Trophoblast cell (in vitro differentiated cells and primary cell): ENCODE measurements at regions not wholly inside any gene's neighbourhood (a gene's known extent, or its start where the extent isn't known, plus 50 kb on each side); places are given as distances from the start of the nearest gene placed in this dataset.

Source experiments
- DNase-seq, 2 donors: peaks; one replicate each; pipeline ENCODE4 v3.0.0-alpha.2; 2016
- H2AFZ ChIP-seq: 2 replicates; pipeline ENCODE4 v1.6.1; 2013; ENCODE audit warnings: low read length, moderate library complexity, mild to moderate bottlenecking; ENCODE audit not compliant: insufficient read depth, poor library complexity
- H2AK5ac ChIP-seq: 2 replicates; pipeline ENCODE4 v1.6.1; 2013; ENCODE audit warnings: mild to moderate bottlenecking, low read length
- H2BK120ac ChIP-seq: 2 replicates; pipeline ENCODE4 v1.6.1; 2013; ENCODE audit warnings: low read length, mild to moderate bottlenecking, moderate library complexity; ENCODE audit not compliant: insufficient read depth, poor library complexity
- H2BK12ac ChIP-seq: 2 replicates; pipeline ENCODE4 v1.6.1; 2013; ENCODE audit warnings: mild to moderate bottlenecking, low read length, moderate library complexity
- H2BK5ac ChIP-seq: 2 replicates; pipeline ENCODE4 v1.6.1; 2013; ENCODE audit warnings: low read length, low read depth, moderate library complexity, mild to moderate bottlenecking; ENCODE audit not compliant: poor library complexity
- H3K14ac ChIP-seq: 2 replicates; pipeline ENCODE4 v1.6.1; 2013; ENCODE audit warnings: mild to moderate bottlenecking, low read length
- H3K18ac ChIP-seq: 2 replicates; pipeline ENCODE4 v1.6.1; 2013; ENCODE audit warnings: mild to moderate bottlenecking, low read length
- H3K23ac ChIP-seq: 2 replicates; pipeline ENCODE4 v1.6.1; 2013; ENCODE audit warnings: low read length
- H3K27ac ChIP-seq: 2 replicates; pipeline ENCODE4 v1.5.1; 2013; ENCODE audit warnings: low read depth, mild to moderate bottlenecking, inconsistent platforms, low read length, moderate library complexity
- H3K27me3 ChIP-seq: 2 replicates; pipeline ENCODE4 v1.6.1; 2013; ENCODE audit warnings: inconsistent platforms, mild to moderate bottlenecking, low read length, moderate library complexity; ENCODE audit not compliant: insufficient read depth
- H3K36me3 ChIP-seq, 2 experiments: 1 replicate in 1 of 2; 2 replicates in 1 of 2; pipeline ENCODE4 v1.6.1; 2013; ENCODE audit warnings: low read length in 2 of 2, mild to moderate bottlenecking in 2 of 2, moderate library complexity in 1 of 2; ENCODE audit not compliant: insufficient read depth in 2 of 2, control insufficient read depth in 1 of 2
- H3K4ac ChIP-seq: 2 replicates; pipeline ENCODE4 v1.6.1; 2013; ENCODE audit warnings: low read depth, mild to moderate bottlenecking, low read length, moderate library complexity
- H3K4me1 ChIP-seq, 2 experiments: 1 replicate in 1 of 2; 2 replicates in 1 of 2; pipeline ENCODE4 v1.6.1; 2013; ENCODE audit warnings: low read length in 2 of 2, mild to moderate bottlenecking in 2 of 2, moderate library complexity in 1 of 2; ENCODE audit not compliant: insufficient read depth in 2 of 2, control insufficient read depth in 1 of 2
- H3K4me2 ChIP-seq: 2 replicates; pipeline ENCODE4 v1.6.1; 2013; ENCODE audit warnings: inconsistent platforms, mild to moderate bottlenecking, low read length, moderate library complexity
- H3K4me3 ChIP-seq: 2 replicates; pipeline ENCODE4 v1.5.1; 2013; ENCODE audit warnings: mild to moderate bottlenecking, low read depth, low read length, inconsistent platforms
- H3K79me1 ChIP-seq: one replicate; pipeline ENCODE4 v1.6.1; 2013; ENCODE audit warnings: low read length
- H3K79me2 ChIP-seq: 2 replicates; pipeline ENCODE4 v1.6.1; 2013; ENCODE audit warnings: low read length, mild to moderate bottlenecking; ENCODE audit not compliant: control insufficient read depth, insufficient read depth, poor library complexity
- H3K9ac ChIP-seq: 2 replicates; pipeline ENCODE4 v1.6.1; 2013; ENCODE audit warnings: mild to moderate bottlenecking, low read length
- H3K9me3 ChIP-seq: 2 replicates; pipeline ENCODE4 v1.6.1; 2013; ENCODE audit warnings: low read depth, mild to moderate bottlenecking, control low read depth, inconsistent platforms, low read length; ENCODE audit not compliant: insufficient read depth
- H4K12ac ChIP-seq: 2 replicates; pipeline ENCODE4 v1.6.1; 2013; ENCODE audit warnings: low read depth, mild to moderate bottlenecking, low read length, moderate library complexity
- H4K8ac ChIP-seq: 2 replicates; pipeline ENCODE4 v1.6.1; 2013; ENCODE audit warnings: low read depth, mild to moderate bottlenecking, low read length, moderate library complexity
- H4K91ac ChIP-seq: one replicate; pipeline ENCODE4 v1.6.1; 2013; ENCODE audit warnings: low read depth, mild to moderate bottlenecking, low read length, moderate library complexity
- WGBS: extraction: QIAGEN DNeasy Blood & Tissue Kit; methylation state at CpG from one replicate; pipeline ENCODE4 v1.1.7; 2013; ENCODE audit warnings: missing lambda C conversion rate; ENCODE audit not compliant: insufficient read length, insufficient coverage; ENCODE audit errors: extremely low coverage; 5-methylcytosine and 5-hydroxymethylcytosine counted together

DNA sequence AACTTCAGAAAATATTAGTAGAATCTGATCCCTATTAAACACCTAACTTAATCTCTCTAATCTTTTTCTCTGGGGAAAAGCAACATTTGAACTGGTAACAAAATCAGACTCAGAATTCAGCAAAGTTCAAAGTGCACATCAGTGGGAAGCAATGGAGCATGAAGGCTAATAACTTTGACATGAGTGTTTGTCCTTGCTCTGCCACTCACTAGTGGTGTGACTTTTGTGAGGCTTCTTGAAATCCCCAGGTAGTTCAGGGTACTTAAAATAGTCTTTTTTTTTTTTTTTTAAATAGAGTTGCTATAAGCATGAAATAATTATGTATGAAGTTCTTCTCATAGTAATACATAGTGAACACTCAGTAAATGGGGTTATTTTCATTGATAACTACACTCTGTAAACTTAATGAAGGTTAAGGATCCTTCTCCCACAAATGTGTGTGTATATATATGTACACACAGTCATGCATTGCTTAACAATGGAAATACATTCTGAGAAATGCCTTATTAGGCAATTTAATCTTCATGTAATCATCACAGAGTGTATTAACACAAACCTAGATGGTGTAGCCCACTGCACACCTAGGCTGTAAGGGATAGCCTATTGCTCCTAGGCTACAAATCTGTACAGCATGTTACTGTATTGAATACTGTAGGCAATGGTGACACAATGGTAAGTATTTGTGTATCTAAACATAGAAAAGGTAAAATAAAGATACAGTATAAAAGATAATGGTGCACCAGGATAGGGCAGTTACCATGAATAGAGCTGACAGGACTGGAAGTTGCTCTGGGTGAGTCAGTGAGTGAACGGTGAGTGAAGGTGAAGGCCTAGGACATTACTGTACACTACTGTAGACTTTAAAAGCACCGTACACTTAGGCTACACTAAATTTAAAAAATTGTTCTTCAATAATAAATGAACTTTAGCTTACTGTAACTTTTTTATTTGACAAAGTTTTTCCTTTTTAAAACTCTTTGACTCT lies 73.3 kb upstream of the HMHB1 start:
- WGBS: no CpG with 5 or more reads among the region's 2 CpGs
- H2BK12ac ChIP-seq: no peak overlapping the region
- H4K8ac ChIP-seq: no peak overlapping the region
- H4K12ac ChIP-seq: no peak overlapping the region
- no peaks in the 10 kb centered on the region for H3K4me1 ChIP-seq
- no peak overlapping the region for H3K23ac ChIP-seq
- no peak overlapping the region for H3K4me3 ChIP-seq
- H3K27me3 ChIP-seq: no peaks in the 10 kb centered on the region
- no peak overlapping the region for H3K18ac ChIP-seq
- no peak overlapping the region for H3K4ac ChIP-seq
- H3K27ac ChIP-seq: no peak overlapping the region
- no peak overlapping the region for H2AFZ ChIP-seq
- no peak overlapping the region for H4K91ac ChIP-seq
- no peak overlapping the region for H2BK5ac ChIP-seq
- H2BK120ac ChIP-seq: no peak overlapping the region
- no peaks in the 10 kb centered on the region for H3K79me2 ChIP-seq
- no peaks in the 10 kb centered on the region for H3K9me3 ChIP-seq
- no peaks in the 10 kb centered on the region for H3K79me1 ChIP-seq
- H3K36me3 ChIP-seq: no peaks in the 10 kb centered on the region
- no peak for DNase-seq
- H2AK5ac ChIP-seq: no peak overlapping the region
- H3K9ac ChIP-seq: no peak overlapping the region
- H3K4me2 ChIP-seq: no peak overlapping the region
- no peak overlapping the region for H3K14ac ChIP-seq

DNA sequence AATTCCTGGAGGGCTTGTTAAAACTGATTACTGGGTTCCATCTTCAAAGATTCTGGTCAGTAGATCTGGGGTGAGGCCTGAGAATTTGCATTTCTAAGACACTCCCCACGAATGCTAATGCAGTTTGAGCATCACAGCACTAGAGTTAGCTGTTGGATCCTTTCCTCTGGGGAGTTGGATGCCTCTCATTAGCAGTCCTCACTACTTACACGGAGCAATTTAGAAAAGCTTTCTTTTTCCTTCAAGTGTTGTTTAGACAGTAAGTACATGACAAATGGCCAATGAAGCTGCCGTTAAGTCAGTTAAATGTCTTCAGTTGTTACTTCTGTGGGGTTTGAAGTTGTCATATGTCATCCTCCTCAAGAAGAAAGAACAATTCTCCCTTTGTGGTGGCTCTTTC lies 74.9 kb upstream of the HMHB1 start:
- no peaks in the 10 kb centered on the region for H3K36me3 ChIP-seq
- no peak overlapping the region for H3K27ac ChIP-seq
- H3K4me2 ChIP-seq: no peak overlapping the region
- H3K14ac ChIP-seq: no peak overlapping the region
- no peak overlapping the region for H3K4ac ChIP-seq
- no peak overlapping the region for H3K9ac ChIP-seq
- no peak overlapping the region for H4K8ac ChIP-seq
- H3K23ac ChIP-seq: no peak overlapping the region
- H3K9me3 ChIP-seq: no peaks in the 10 kb centered on the region
- no peak overlapping the region for H2BK120ac ChIP-seq
- no peaks in the 10 kb centered on the region for H3K27me3 ChIP-seq
- no peak overlapping the region for H4K91ac ChIP-seq
- no peak for DNase-seq
- H3K79me2 ChIP-seq: no peaks in the 10 kb centered on the region
- H3K4me1 ChIP-seq: no peaks in the 10 kb centered on the region
- H3K18ac ChIP-seq: no peak overlapping the region
- no CpG with 5 or more reads among the region's 3 CpGs for WGBS
- no peak overlapping the region for H2BK12ac ChIP-seq
- H3K79me1 ChIP-seq: no peaks in the 10 kb centered on the region
- H4K12ac ChIP-seq: no peak overlapping the region
- no peak overlapping the region for H2AFZ ChIP-seq
- H2BK5ac ChIP-seq: no peak overlapping the region
- no peak overlapping the region for H3K4me3 ChIP-seq
- no peak overlapping the region for H2AK5ac ChIP-seq

DNA sequence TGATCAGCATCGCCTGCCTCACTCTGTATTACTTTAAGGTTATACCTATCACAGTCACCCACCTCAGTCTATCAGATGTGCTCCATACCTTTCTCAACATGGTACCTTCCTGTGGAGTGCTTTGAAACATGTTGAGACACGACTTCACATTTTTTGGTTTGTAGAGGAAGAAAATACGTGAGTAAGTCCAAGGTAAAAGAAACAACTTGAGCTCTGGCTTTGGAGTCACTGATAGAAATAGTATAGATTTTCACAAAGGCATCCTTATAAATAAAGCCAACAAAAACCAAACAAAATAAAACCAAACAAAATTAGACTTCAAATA lies 77.5 kb upstream of the HMHB1 start:
- no peak overlapping the region for H3K27ac ChIP-seq
- H2AK5ac ChIP-seq: no peak overlapping the region
- H4K91ac ChIP-seq: no peak overlapping the region
- H3K4me2 ChIP-seq: no peak overlapping the region
- no peak for DNase-seq
- no peak overlapping the region for H2AFZ ChIP-seq
- H2BK120ac ChIP-seq: no peak overlapping the region
- H2BK5ac ChIP-seq: no peak overlapping the region
- H3K4me1 ChIP-seq: no peaks in the 10 kb centered on the region
- no peak overlapping the region for H3K4me3 ChIP-seq
- no peak overlapping the region for H4K12ac ChIP-seq
- no peak overlapping the region for H3K9ac ChIP-seq
- H3K14ac ChIP-seq: no peak overlapping the region
- H3K18ac ChIP-seq: no peak overlapping the region
- no peak overlapping the region for H3K23ac ChIP-seq
- H3K9me3 ChIP-seq: no peaks in the 10 kb centered on the region
- no peaks in the 10 kb centered on the region for H3K79me2 ChIP-seq
- no peak overlapping the region for H2BK12ac ChIP-seq
- WGBS: no CpG with 5 or more reads among the region's 3 CpGs
- no peak overlapping the region for H3K4ac ChIP-seq
- no peaks in the 10 kb centered on the region for H3K27me3 ChIP-seq
- no peaks in the 10 kb centered on the region for H3K36me3 ChIP-seq
- no peak overlapping the region for H4K8ac ChIP-seq
- no peaks in the 10 kb centered on the region for H3K79me1 ChIP-seq

DNA sequence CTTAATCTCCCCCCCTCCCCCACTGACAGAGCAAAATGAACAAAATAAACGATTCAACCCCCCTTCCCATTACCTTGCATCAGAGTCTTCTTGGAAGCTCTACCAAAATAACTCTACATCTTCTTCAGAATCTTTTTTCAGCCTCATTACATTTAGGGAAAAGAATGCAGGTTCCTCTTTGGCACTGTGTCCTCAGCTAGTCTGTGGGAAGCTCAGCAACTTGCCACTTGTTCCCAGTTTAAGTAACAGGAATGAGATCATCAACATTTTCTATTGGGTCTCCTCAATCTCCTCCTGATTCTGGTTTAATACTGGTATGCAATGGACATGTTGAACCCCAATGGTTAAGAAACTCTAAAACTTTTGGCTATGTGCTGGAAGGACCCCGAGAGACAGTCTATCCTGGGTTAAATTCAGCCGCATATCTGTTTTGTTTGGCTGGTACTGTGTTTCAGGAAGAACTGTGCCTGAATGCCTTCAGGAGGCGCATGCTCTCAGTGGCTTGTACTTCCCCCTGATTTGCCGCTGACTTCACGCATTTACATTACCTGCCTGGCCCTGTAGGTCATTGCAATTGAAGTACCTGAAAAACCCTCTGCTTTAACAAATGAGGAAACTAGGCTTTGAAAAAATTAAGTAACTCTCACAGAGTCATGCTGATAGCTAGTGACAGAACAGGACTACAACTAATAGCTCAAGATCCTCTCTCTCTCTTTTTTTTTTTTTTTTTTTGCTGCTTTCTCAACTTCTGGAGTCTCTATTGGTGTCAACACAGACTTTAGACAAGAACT lies 78.1 kb upstream of the HMHB1 start:
- Histone ChIP-seq H3K4ac (no peak overlapping the region), H4K91ac (no peak overlapping the region), H2BK120ac (no peak overlapping the region)

More for the DNA sequence above, 78.1 kb upstream of the HMHB1 start:
- WGBS: 100% methylated on average over 1 of the region's 6 CpGs
- H3K9ac ChIP-seq: no peak overlapping the region
- no peak overlapping the region for H2BK5ac ChIP-seq
- no peak overlapping the region for H2AK5ac ChIP-seq
- H3K4me2 ChIP-seq: no peak overlapping the region
- no peak overlapping the region for H2BK12ac ChIP-seq
- H4K12ac ChIP-seq: no peak overlapping the region
- H3K79me1 ChIP-seq: no peaks in the 10 kb centered on the region
- no peaks in the 10 kb centered on the region for H3K79me2 ChIP-seq
- H3K4me3 ChIP-seq: no peak overlapping the region
- no peak overlapping the region for H3K23ac ChIP-seq
- H3K14ac ChIP-seq: no peak overlapping the region
- no peaks in the 10 kb centered on the region for H3K27me3 ChIP-seq
- no peak overlapping the region for H3K18ac ChIP-seq
- H3K9me3 ChIP-seq: no peaks in the 10 kb centered on the region
- H3K4me1 ChIP-seq: no peaks in the 10 kb centered on the region
- no peak overlapping the region for H4K8ac ChIP-seq
- H3K27ac ChIP-seq: no peak overlapping the region
- DNase-seq: no peak
- no peak overlapping the region for H2AFZ ChIP-seq
- no peaks in the 10 kb centered on the region for H3K36me3 ChIP-seq
